Skeletal muscle tissue (tissue), 3 donors: ENCODE measurements at regions not wholly inside any gene's neighbourhood (a gene's known extent, or its start where the extent isn't known, plus 50 kb on each side); places are given as distances from the start of the nearest gene placed in this dataset.

ENCODE experiments used
- H3K27ac ChIP-seq: one replicate; pipeline ENCODE4 v1.7.0; 2013; ENCODE audit warnings: mild to moderate bottlenecking, low read depth, low read length, inconsistent platforms
- H3K27me3 ChIP-seq, 3 donors: one replicate each; pipeline ENCODE4 v1.7.0; 2013; ENCODE audit warnings: low read length in 3 of 3; ENCODE audit not compliant: control insufficient read depth in 3 of 3, insufficient read depth in 3 of 3
- H3K36me3 ChIP-seq, 3 donors: one replicate each; pipeline ENCODE4 v1.7.0; 2013; ENCODE audit warnings: low read length in 3 of 3; ENCODE audit not compliant: control insufficient read depth in 3 of 3, insufficient read depth in 3 of 3
- H3K4me1 ChIP-seq, 3 donors: one replicate each; pipeline ENCODE4 v1.7.0; 2013; ENCODE audit warnings: low read length in 3 of 3, mild to moderate bottlenecking in 3 of 3; ENCODE audit not compliant: control insufficient read depth in 3 of 3, insufficient read depth in 3 of 3
- H3K4me3 ChIP-seq, 3 donors: one replicate each; pipeline ENCODE4 v1.7.0; 2013; ENCODE audit warnings: low read length in 3 of 3
- H3K9ac ChIP-seq, 3 donors: one replicate each; pipeline ENCODE4 v1.7.0; 2013; ENCODE audit warnings: low read length in 3 of 3, mild to moderate bottlenecking in 3 of 3, moderate library complexity in 2 of 3, low read depth in 1 of 3
- H3K9me3 ChIP-seq, 3 donors: one replicate each; pipeline ENCODE4 v1.7.0; 2013; ENCODE audit warnings: low read length in 3 of 3; ENCODE audit not compliant: control insufficient read depth in 3 of 3
- donor health status: Osteomylitis.

GRCh38 chr4:58935332-58935731, 1825.1 kb upstream of the IGFBP7 start:
- Histone ChIP-seq H3K9me3 (no peaks in the 10 kb centered on the region), H3K27ac (no peak overlapping the region), H3K4me3 (no peak overlapping the region), H3K27me3 (no peaks in the 10 kb centered on the region), H3K36me3 (no peaks in the 10 kb centered on the region), H3K9ac (no peak overlapping the region), H3K4me1 (no peaks in the 10 kb centered on the region)

GRCh38 chr4:58936436-58936835, 1826.3 kb upstream of the IGFBP7 start:
- Histone ChIP-seq H3K27ac (no peak overlapping the region), H3K9me3 (no peaks in the 10 kb centered on the region), H3K9ac (no peak overlapping the region), H3K4me3 (no peak overlapping the region), H3K36me3 (no peaks in the 10 kb centered on the region), H3K4me1 (no peaks in the 10 kb centered on the region), H3K27me3 (no peaks in the 10 kb centered on the region)

- Histone ChIP-seq H3K4me1 (no peaks in the 10 kb centered on the region), H3K36me3 (no peaks in the 10 kb centered on the region), H3K27ac (no peak overlapping the region), H3K9me3 (no peaks in the 10 kb centered on the region), H3K27me3 (no peaks in the 10 kb centered on the region), H3K4me3 (no peak overlapping the region), H3K9ac (no peak overlapping the region)
These were observed 1830.0 kb upstream of the IGFBP7 start for GRCh38 chr4:58940167-58940566.

GRCh38 chr4:58941286-58941685, 1831.1 kb upstream of the IGFBP7 start:
- no peak overlapping the region for H3K27ac ChIP-seq
- H3K27me3 ChIP-seq: no peaks in the 10 kb centered on the region
- no peaks in the 10 kb centered on the region for H3K9me3 ChIP-seq
- no peaks in the 10 kb centered on the region for H3K36me3 ChIP-seq
- no peak overlapping the region for H3K9ac ChIP-seq
- H3K4me3 ChIP-seq: no peak overlapping the region
- no peaks in the 10 kb centered on the region for H3K4me1 ChIP-seq

GRCh38 chr4:58953575-58953974, 1843.4 kb upstream of the IGFBP7 start:
- H3K36me3 ChIP-seq: no peaks in the 10 kb centered on the region
- H3K9ac ChIP-seq: no peak overlapping the region
- H3K4me3 ChIP-seq: no peak overlapping the region
- H3K27ac ChIP-seq: no peak overlapping the region
- H3K4me1 ChIP-seq: no peaks in the 10 kb centered on the region
- no peaks in the 10 kb centered on the region for H3K27me3 ChIP-seq
- no peaks in the 10 kb centered on the region for H3K9me3 ChIP-seq

- Histone ChIP-seq H3K9me3 (no peaks in the 10 kb centered on the region), H3K9ac (no peak overlapping the region), H3K27ac (no peak overlapping the region), H3K4me3 (no peak overlapping the region), H3K4me1 (no peaks in the 10 kb centered on the region), H3K36me3 (no peaks in the 10 kb centered on the region), H3K27me3 (no peaks in the 10 kb centered on the region)
These were observed 1847.5 kb upstream of the IGFBP7 start for GRCh38 chr4:58957711-58958110.

- Histone ChIP-seq H3K4me1 (no peaks in the 10 kb centered on the region), H3K27me3 (no peaks in the 10 kb centered on the region), H3K27ac (no peak overlapping the region), H3K36me3 (no peaks in the 10 kb centered on the region), H3K9me3 (no peaks in the 10 kb centered on the region), H3K4me3 (no peak overlapping the region), H3K9ac (no peak overlapping the region)
These were observed 1851.1 kb upstream of the IGFBP7 start for GRCh38 chr4:58961283-58961682.

GRCh38 chr4:58961925-58962324, 1851.7 kb upstream of the IGFBP7 start:
- H3K27ac ChIP-seq: no peak overlapping the region

GRCh38 chr4:58962424-58962823, 1852.2 kb upstream of the IGFBP7 start:
- H3K36me3 ChIP-seq: no peaks in the 10 kb centered on the region
- H3K4me1 ChIP-seq: no peaks in the 10 kb centered on the region
- H3K27me3 ChIP-seq: no peaks in the 10 kb centered on the region
- H3K4me3 ChIP-seq: no peak overlapping the region
- H3K9me3 ChIP-seq: no peaks in the 10 kb centered on the region
- H3K9ac ChIP-seq: no peak overlapping the region
- H3K27ac ChIP-seq: no peak overlapping the region

More at GRCh38 chr4:58961925-58962324, 1851.7 kb upstream of the IGFBP7 start:
- Histone ChIP-seq H3K4me3 (no peak overlapping the region), H3K9ac (no peak overlapping the region), H3K27me3 (no peaks in the 10 kb centered on the region), H3K36me3 (no peaks in the 10 kb centered on the region), H3K4me1 (no peaks in the 10 kb centered on the region), H3K9me3 (no peaks in the 10 kb centered on the region)

- H3K27me3 ChIP-seq: no peaks in the 10 kb centered on the region
- no peaks in the 10 kb centered on the region for H3K4me1 ChIP-seq
These were observed 1871.6 kb upstream of the IGFBP7 start for GRCh38 chr4:58981828-58982227.

GRCh38 chr4:58983887-58984286, 1873.7 kb upstream of the IGFBP7 start:
- H3K9ac ChIP-seq: no peak overlapping the region
- no peak overlapping the region for H3K4me3 ChIP-seq
- no peaks in the 10 kb centered on the region for H3K36me3 ChIP-seq
- no peaks in the 10 kb centered on the region for H3K27me3 ChIP-seq
- H3K27ac ChIP-seq: no peak overlapping the region
- H3K4me1 ChIP-seq: no peaks in the 10 kb centered on the region
- H3K9me3 ChIP-seq: no peaks in the 10 kb centered on the region

More at GRCh38 chr4:58981828-58982227, 1871.6 kb upstream of the IGFBP7 start:
- Histone ChIP-seq H3K9me3 (no peaks in the 10 kb centered on the region), H3K36me3 (no peaks in the 10 kb centered on the region), H3K4me3 (no peak overlapping the region), H3K27ac (no peak overlapping the region), H3K9ac (no peak overlapping the region)
